GM12878 (cell line): ENCODE measurements at regions not wholly inside any gene's neighbourhood (a gene's known extent, or its start where the extent isn't known, plus 50 kb on each side); places are given as distances from the start of the nearest gene placed in this dataset.

Experiments
- ATAC-seq: fragments of 200-7000 bp; cut with Tn5 transposase; 3 replicates; pipeline ENCODE4 v1.9.1; 2020; ENCODE audit warnings: mild to moderate bottlenecking, moderate library complexity
- BruUV-seq: library from RNA; stranded (reverse); fragments of 400-500 nt; replicated peaks from 2 replicates; lab custom pipeline; 2021; lab: Mats Ljungman, UMichigan
- CTCF ChIA-PET: fragments of 300-600 bp; sonication (Branson Sonifier 250); formaldehyde crosslinking; extraction: SDS; loops from one replicate; lab custom pipeline; 2021; ENCODE audit warnings: inconsistent platforms; lab: Yijun Ruan, JAX
- POLR2A ChIA-PET: fragments of 350-600 bp; formaldehyde crosslinking; extraction: SDS; loops from one replicate; lab custom pipeline; 2021; ENCODE audit warnings: inconsistent platforms; lab: Charles Lee
- RAD21 ChIA-PET: fragments of 300-600 bp; sonication (Branson Sonifier 250); formaldehyde crosslinking; loops from one replicate; lab custom pipeline; 2023; ENCODE audit warnings: antibody characterized with exemption; ENCODE audit not compliant: unreplicated experiment; lab: Charles Lee
- SMC1A ChIA-PET: fragments of 300-600 bp; sonication (Branson Sonifier 250); formaldehyde crosslinking; loops from one replicate; lab custom pipeline; 2023; ENCODE audit not compliant: unreplicated experiment, uncharacterized antibody; lab: Charles Lee
- DNase-seq: peaks from one replicate; pipeline ENCODE4 v3.0.0-alpha.2; 2011; ENCODE audit warnings: low read depth, low spot score
- FAIRE-seq: peaks from 3 replicates; lab custom pipeline; 2011; peaks lifted over from hg19 to GRCh38; lab: Jason Lieb, UNC
- H2AFZ ChIP-seq: 2 replicates; pipeline ENCODE4 v1.6.0; 2011; ENCODE audit warnings: low read depth, low read length, control low read depth; ENCODE audit not compliant: control insufficient read depth
- H3K27ac ChIP-seq: 2 replicates; pipeline ENCODE4 v1.5.1; 2011; ENCODE audit warnings: control low read depth; ENCODE audit not compliant: control insufficient read depth, insufficient read depth
- H3K27me3 ChIP-seq, 2 experiments: replicated peaks in 1 of 2; 2 replicates each; pipeline versions ENCODE4 v1.6.0 to v1.6.1; 2011; ENCODE audit warnings: low read length in 1 of 2; ENCODE audit not compliant: control insufficient read depth in 2 of 2, insufficient read depth in 2 of 2
- H3K36me3 ChIP-seq, 2 experiments: 2 replicates each; pipeline ENCODE4 v1.5.1; 2011; ENCODE audit warnings: low read length in 1 of 2; ENCODE audit not compliant: control insufficient read depth in 2 of 2, insufficient read depth in 2 of 2
- H3K4me1 ChIP-seq: 2 replicates; pipeline ENCODE4 v1.6.1; 2011; ENCODE audit warnings: mild to moderate bottlenecking, low read length, moderate library complexity, mixed read lengths; ENCODE audit not compliant: control insufficient read depth, insufficient read depth
- H3K4me2 ChIP-seq: 2 replicates; pipeline ENCODE4 v1.6.0; 2011; ENCODE audit warnings: control low read depth; ENCODE audit not compliant: control insufficient read depth, insufficient read depth
- H3K4me3 ChIP-seq: fragments of 200-600 bp; sonication (generic); 2 replicates; pipeline ENCODE4 v1.5.1; 2016
- H3K79me2 ChIP-seq: 2 replicates; pipeline ENCODE4 v1.6.0; 2011; ENCODE audit warnings: low read length; ENCODE audit not compliant: control insufficient read depth, insufficient read depth
- H3K9ac ChIP-seq: 2 replicates; pipeline ENCODE4 v1.8.0; 2011; ENCODE audit warnings: low read length, control low read depth, mixed read lengths; ENCODE audit not compliant: control insufficient read depth, insufficient read depth
- H3K9me3 ChIP-seq: replicated peaks from 3 replicates; pipeline ENCODE4 v1.5.1; 2011; ENCODE audit warnings: mild to moderate bottlenecking, low read length; ENCODE audit not compliant: control insufficient read depth, insufficient read depth
- H4K20me1 ChIP-seq: 2 replicates; pipeline ENCODE4 v1.6.0; 2011; ENCODE audit not compliant: control insufficient read depth, insufficient read depth
- BHLHE40 ChIP-seq, 2 experiments: fragments of 450-650 bp in 1 of 2; IDR thresholded peaks; 2 replicates each; pipeline ENCODE4 v1.6.1; 2011 to 2017; ENCODE audit warnings: low read depth in 2 of 2, borderline replicate concordance in 1 of 2, improper control_type of control experiment in 1 of 2, low read length in 1 of 2, mild to moderate bottlenecking in 1 of 2
- CREB1 ChIP-seq: IDR thresholded peaks from 2 replicates; pipeline ENCODE4 v1.6.1; 2012; ENCODE audit warnings: low read depth, mild to moderate bottlenecking, inconsistent platforms
- ELK1 ChIP-seq: IDR thresholded peaks from 2 replicates; pipeline ENCODE4 v1.6.1; 2012; ENCODE audit warnings: low read depth, low read length, improper control_type of control experiment
- HCFC1 ChIP-seq: fragments of 150-350 bp; IDR thresholded peaks from 2 replicates; pipeline ENCODE4 v1.6.1; 2014; ENCODE audit warnings: low read length
- IRF4 ChIP-seq: IDR thresholded peaks from 2 replicates; pipeline ENCODE4 v1.6.1; 2011; ENCODE audit warnings: low read depth, low read length
- NR2C1 ChIP-seq: fragments of 450-650 bp; IDR thresholded peaks from 2 replicates; pipeline ENCODE4 v1.6.1; 2017; ENCODE audit warnings: antibody characterized with exemption, mild to moderate bottlenecking, moderate library complexity
- POLR2A ChIP-seq: IDR thresholded peaks from 2 replicates; pipeline ENCODE4 v1.6.1; 2011; ENCODE audit warnings: low read depth, mild to moderate bottlenecking, low read length
- POLR2AphosphoS2 ChIP-seq: IDR thresholded peaks from 2 replicates; pipeline ENCODE4 v1.6.1; 2011; ENCODE audit warnings: low read depth, mild to moderate bottlenecking, low read length, improper control_type of control experiment, moderate library complexity
- RELB ChIP-seq: fragments of 450-650 bp; IDR thresholded peaks from 2 replicates; pipeline ENCODE4 v1.6.1; 2017; ENCODE audit warnings: low read depth, mild to moderate bottlenecking, moderate library complexity
- SMC3 ChIP-seq: IDR thresholded peaks from 2 replicates; pipeline ENCODE4 v1.6.1; 2011; ENCODE audit warnings: low read length, improper control_type of control experiment, borderline replicate concordance
- STAT3 ChIP-seq: IDR thresholded peaks from 2 replicates; pipeline ENCODE4 v1.6.1; 2011; ENCODE audit warnings: low read depth, low read length, improper control_type of control experiment
- ZNF207 ChIP-seq: fragments of 450-650 bp; IDR thresholded peaks from 2 replicates; pipeline ENCODE4 v1.6.1; 2014; ENCODE audit warnings: antibody characterized with exemption, mild to moderate bottlenecking, borderline replicate concordance
- ZSCAN29 ChIP-seq: fragments of 450-650 bp; IDR thresholded peaks from 2 replicates; pipeline ENCODE4 v1.6.1; 2017; ENCODE audit warnings: mild to moderate bottlenecking, moderate library complexity
- WGBS: methylation state at CpG from one replicate; pipeline ENCODE4 v1.1.6; 2016; ENCODE audit warnings: low lambda C conversion rate; ENCODE audit not compliant: insufficient replicate concordance, insufficient coverage; ENCODE audit errors: missing lambda C conversion rate; 5-methylcytosine and 5-hydroxymethylcytosine counted together
- in situ Hi-C: fragments of 300-500 bp; cut with MboI; formaldehyde crosslinking; loops from 9 replicates; pipeline ENCODE4 v1.14.3; 2018; ENCODE audit warnings: mixed read lengths
- intact Hi-C: fragments of 100-400 bp; cut with micrococcal nuclease; formaldehyde crosslinking; loops from one replicate; pipeline ENCODE4 v1.14.2; 2022; ENCODE audit not compliant: unreplicated experiment
- TF ChIP-seq, protein P1 (sequence below): fragments of 450-650 bp; formaldehyde crosslinking; IDR thresholded peaks from 2 replicates; pipeline ENCODE4 v1.4.0; 2022; ENCODE audit warnings: mild to moderate bottlenecking, moderate library complexity
- TF ChIP-seq, protein P2 (sequence below): fragments of 450-650 bp; IDR thresholded peaks from 2 replicates; pipeline ENCODE4 v1.6.1; 2017; ENCODE audit warnings: mild to moderate bottlenecking
- TF ChIP-seq, protein P3 (sequence below): IDR thresholded peaks from 2 replicates; pipeline ENCODE4 v1.6.1; 2011; ENCODE audit warnings: mild to moderate bottlenecking, low read depth, low read length, moderate library complexity; ENCODE audit not compliant: insufficient replicate concordance

DNA sequence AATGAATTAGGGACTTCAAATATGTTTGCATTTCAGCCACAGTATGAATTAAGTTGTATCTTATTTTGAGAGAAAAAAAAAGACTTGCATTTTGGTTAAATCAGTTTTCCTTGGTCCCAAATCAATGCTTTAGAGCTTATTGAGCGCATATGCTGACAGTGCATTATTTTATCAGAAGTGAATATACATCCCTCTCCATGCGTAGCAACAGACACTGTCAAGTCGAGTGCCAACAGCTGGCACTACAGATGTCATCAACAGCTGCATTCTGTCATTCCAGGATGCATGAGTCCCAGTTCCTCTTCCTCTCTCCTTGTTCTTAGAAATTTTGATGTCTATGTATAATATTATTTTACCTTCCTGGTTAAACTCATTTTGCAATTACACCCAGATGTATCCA, 156.1 kb upstream of the FOXB1 start:
- FAIRE-seq (no peak), ATAC-seq (no peak), DNase-seq (no peak)
- ChIA-PET SMC1A (no interaction called here), RAD21 (no interaction called here), POLR2A (no interaction called here), CTCF (no interaction called here)
- Histone ChIP-seq H3K4me3 (no peak overlapping the region), H3K79me2 (no peaks in the 10 kb centered on the region), H3K4me1 (no peaks in the 10 kb centered on the region), H2AFZ (no peak overlapping the region), H3K27ac (no peak overlapping the region), H3K27me3 (peaks cover 0 to 7% of the 10 kb centered on the region in 2 experiments; a peak in 1 of 4 replicates), H3K4me2 (no peak overlapping the region), H4K20me1 (no peaks in the 10 kb centered on the region), H3K9ac (no peak overlapping the region), H3K36me3 (no peaks in the 10 kb centered on the region), H3K9me3 (no peaks in the 10 kb centered on the region)
- no peak for TF ChIP-seq NR2C1
- no peak for TF ChIP-seq CREB1
- no peak for TF ChIP-seq ZSCAN29
- TF ChIP-seq HCFC1, result no peak
- no peak for TF ChIP-seq ZNF207
- no peak for TF ChIP-seq POLR2A
- TF ChIP-seq, protein P1, sequence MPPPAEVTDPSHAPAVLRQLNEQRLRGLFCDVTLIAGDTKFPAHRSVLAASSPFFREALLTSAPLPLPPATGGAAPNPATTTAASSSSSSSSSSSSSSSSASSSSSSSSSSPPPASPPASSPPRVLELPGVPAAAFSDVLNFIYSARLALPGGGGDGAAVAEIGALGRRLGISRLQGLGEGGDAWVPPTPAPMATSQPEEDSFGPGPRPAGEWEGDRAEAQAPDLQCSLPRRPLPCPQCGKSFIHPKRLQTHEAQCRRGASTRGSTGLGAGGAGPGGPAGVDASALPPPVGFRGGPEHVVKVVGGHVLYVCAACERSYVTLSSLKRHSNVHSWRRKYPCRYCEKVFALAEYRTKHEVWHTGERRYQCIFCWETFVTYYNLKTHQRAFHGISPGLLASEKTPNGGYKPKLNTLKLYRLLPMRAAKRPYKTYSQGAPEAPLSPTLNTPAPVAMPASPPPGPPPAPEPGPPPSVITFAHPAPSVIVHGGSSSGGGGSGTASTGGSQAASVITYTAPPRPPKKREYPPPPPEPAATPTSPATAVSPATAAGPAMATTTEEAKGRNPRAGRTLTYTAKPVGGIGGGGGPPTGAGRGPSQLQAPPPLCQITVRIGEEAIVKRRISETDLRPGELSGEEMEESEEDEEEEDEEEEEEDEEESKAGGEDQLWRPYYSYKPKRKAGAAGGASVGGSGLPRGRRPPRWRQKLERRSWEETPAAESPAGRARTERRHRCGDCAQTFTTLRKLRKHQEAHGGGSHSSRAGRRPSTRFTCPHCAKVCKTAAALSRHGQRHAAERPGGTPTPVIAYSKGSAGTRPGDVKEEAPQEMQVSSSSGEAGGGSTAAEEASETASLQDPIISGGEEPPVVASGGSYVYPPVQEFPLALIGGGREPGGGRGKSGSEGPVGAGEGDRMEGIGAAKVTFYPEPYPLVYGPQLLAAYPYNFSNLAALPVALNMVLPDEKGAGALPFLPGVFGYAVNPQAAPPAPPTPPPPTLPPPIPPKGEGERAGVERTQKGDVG, result no peak
- TF ChIP-seq BHLHE40 (IDR thresholded peaks at IDR 0.05; ENCODE audit: borderline replicate concordance in 1 of 2, low read depth in 2 of 2, low read length in 1 of 2), result no peak
- TF ChIP-seq, protein P2, sequence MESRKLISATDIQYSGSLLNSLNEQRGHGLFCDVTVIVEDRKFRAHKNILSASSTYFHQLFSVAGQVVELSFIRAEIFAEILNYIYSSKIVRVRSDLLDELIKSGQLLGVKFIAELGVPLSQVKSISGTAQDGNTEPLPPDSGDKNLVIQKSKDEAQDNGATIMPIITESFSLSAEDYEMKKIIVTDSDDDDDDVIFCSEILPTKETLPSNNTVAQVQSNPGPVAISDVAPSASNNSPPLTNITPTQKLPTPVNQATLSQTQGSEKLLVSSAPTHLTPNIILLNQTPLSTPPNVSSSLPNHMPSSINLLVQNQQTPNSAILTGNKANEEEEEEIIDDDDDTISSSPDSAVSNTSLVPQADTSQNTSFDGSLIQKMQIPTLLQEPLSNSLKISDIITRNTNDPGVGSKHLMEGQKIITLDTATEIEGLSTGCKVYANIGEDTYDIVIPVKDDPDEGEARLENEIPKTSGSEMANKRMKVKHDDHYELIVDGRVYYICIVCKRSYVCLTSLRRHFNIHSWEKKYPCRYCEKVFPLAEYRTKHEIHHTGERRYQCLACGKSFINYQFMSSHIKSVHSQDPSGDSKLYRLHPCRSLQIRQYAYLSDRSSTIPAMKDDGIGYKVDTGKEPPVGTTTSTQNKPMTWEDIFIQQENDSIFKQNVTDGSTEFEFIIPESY, result no peak
- TF ChIP-seq RELB, result no peak
- TF ChIP-seq ELK1, result no peak
- TF ChIP-seq, protein P3, sequence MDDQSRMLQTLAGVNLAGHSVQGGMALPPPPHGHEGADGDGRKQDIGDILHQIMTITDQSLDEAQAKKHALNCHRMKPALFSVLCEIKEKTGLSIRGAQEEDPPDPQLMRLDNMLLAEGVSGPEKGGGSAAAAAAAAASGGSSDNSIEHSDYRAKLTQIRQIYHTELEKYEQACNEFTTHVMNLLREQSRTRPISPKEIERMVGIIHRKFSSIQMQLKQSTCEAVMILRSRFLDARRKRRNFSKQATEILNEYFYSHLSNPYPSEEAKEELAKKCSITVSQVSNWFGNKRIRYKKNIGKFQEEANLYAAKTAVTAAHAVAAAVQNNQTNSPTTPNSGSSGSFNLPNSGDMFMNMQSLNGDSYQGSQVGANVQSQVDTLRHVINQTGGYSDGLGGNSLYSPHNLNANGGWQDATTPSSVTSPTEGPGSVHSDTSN, result no peak
- TF ChIP-seq STAT3, result no peak
- no peak for TF ChIP-seq IRF4
- no peak for TF ChIP-seq SMC3
- TF ChIP-seq POLR2AphosphoS2, result no peak
- no TSS peak for BruUV-seq
- intact Hi-C loops, result no loop called here
- 61% methylated on average over 3 of the region's 3 CpGs for WGBS
- in situ Hi-C loops, result no loop called here
